ENCODE measurements at regions not wholly inside any gene's neighbourhood (a gene's known extent, or its start where the extent isn't known, plus 50 kb on each side); places are given as distances from the start of the nearest gene placed in this dataset.

DNA sequence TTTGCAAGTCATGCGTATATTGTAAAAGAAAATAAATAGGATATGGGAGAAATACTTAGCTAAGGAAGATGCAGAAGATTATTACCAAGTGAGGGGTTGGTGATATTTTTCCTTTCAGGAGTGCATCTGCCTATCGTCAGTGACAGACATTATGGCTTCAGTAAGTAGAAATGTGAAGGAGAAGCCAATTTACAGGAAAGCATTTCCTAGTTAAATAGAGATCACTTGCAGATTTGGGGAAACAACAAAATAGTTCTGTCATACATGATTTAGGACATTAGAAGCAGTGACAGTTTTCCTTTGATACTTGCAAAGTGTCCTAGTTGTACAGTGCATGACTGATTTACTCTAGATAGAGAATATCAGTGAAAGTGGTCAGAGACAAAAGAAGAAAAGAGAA, 747.8 kb upstream of the KLHL1 start:
- Histone ChIP-seq H3K79me1 (ENCODE audit: insufficient read depth, low read depth, low read length, poor library complexity, severe bottlenecking) (no peaks in the 10 kb centered on the region), H4K91ac (ENCODE audit: insufficient read length, low read depth, low read length) (no peak overlapping the region), H3K23ac (ENCODE audit: insufficient read length, low read depth, low read length) (no peak overlapping the region), H3K4me2 (ENCODE audit: insufficient read depth, insufficient read length, low read length) (no peak overlapping the region), H4K8ac (replicated peaks; ENCODE audit: insufficient read length, low read depth, low read length) (no peak overlapping the region), H2BK20ac (ENCODE audit: low read depth, low read length, poor library complexity, severe bottlenecking) (no peak overlapping the region), H3K18ac (ENCODE audit: insufficient read length, low read depth, low read length) (no peak overlapping the region), H3K4ac (ENCODE audit: low read depth, low read length) (no peak overlapping the region), H2AK5ac (ENCODE audit: insufficient read length, low read length) (no peak overlapping the region), H2AFZ (ENCODE audit: low read length) (no peak overlapping the region), H4K5ac (ENCODE audit: insufficient read length, low read depth, low read length) (no peak overlapping the region), H3K14ac (ENCODE audit: insufficient read depth, low read length) (no peak overlapping the region), H3K27ac (ENCODE audit: insufficient read length, low read depth, low read length) (no peak overlapping the region), H2BK120ac (ENCODE audit: low read depth, low read length, poor library complexity, severe bottlenecking) (no peak overlapping the region), H3K4me1 (ENCODE audit: insufficient read depth, low read length) (no peaks in the 10 kb centered on the region), H4K20me1 (ENCODE audit: control insufficient read depth, insufficient read depth, insufficient read length) (no peaks in the 10 kb centered on the region), H3T11ph (ENCODE audit: low read length) (no peak overlapping the region), H2BK15ac (ENCODE audit: low read depth, low read length) (no peak overlapping the region), H2BK5ac (ENCODE audit: insufficient read length, low read length) (no peak overlapping the region), H3K56ac (ENCODE audit: insufficient read length, low read depth, low read length) (no peak overlapping the region), H2BK12ac (ENCODE audit: insufficient read length, low read depth, low read length) (no peak overlapping the region), H3K23me2 (ENCODE audit: insufficient read length, low read depth, low read length, poor library complexity, severe bottlenecking) (no peaks in the 10 kb centered on the region), H3K9me3 (ENCODE audit: control insufficient read depth, low read depth, low read length) (no peaks in the 10 kb centered on the region), H3K9ac (ENCODE audit: extremely low read depth, insufficient read length, low read length) (no peak overlapping the region), H3K79me2 (ENCODE audit: insufficient read depth, low read length) (no peaks in the 10 kb centered on the region), H3K27me3 (ENCODE audit: insufficient read depth, low read length) (no peaks in the 10 kb centered on the region)
- Mint-ChIP-seq H3K9me3 (peaks cover 0 to 4% of the 10 kb centered on the region in 2 experiments; a peak in 3 of 5 replicates), H3K36me3 (ENCODE audit: insufficient read depth in 1 of 3, low read depth in 3 of 3) (peaks cover 0 to 3% (median 0%) of the 10 kb centered on the region in 3 experiments; a peak in 3 of 7 replicates), H3K27me3 (ENCODE audit: low read depth) (no peaks in the 10 kb centered on the region), H3K4me1 (no peaks in the 10 kb centered on the region), H3K4me3 (no peak overlapping the region), H3K27ac (no peak overlapping the region)
- no peak for DNase-seq
- WGBS (ENCODE audit: extremely low coverage, insufficient read length, low lambda C conversion rate): no CpG with 5 or more reads among the region's 2 CpGs
- TF ChIP-seq, protein P1, sequence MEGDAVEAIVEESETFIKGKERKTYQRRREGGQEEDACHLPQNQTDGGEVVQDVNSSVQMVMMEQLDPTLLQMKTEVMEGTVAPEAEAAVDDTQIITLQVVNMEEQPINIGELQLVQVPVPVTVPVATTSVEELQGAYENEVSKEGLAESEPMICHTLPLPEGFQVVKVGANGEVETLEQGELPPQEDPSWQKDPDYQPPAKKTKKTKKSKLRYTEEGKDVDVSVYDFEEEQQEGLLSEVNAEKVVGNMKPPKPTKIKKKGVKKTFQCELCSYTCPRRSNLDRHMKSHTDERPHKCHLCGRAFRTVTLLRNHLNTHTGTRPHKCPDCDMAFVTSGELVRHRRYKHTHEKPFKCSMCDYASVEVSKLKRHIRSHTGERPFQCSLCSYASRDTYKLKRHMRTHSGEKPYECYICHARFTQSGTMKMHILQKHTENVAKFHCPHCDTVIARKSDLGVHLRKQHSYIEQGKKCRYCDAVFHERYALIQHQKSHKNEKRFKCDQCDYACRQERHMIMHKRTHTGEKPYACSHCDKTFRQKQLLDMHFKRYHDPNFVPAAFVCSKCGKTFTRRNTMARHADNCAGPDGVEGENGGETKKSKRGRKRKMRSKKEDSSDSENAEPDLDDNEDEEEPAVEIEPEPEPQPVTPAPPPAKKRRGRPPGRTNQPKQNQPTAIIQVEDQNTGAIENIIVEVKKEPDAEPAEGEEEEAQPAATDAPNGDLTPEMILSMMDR (conservative IDR thresholded peaks at IDR 0.05): no peak
